ENCODE measurements at regions not wholly inside any gene's neighbourhood (a gene's known extent, or its start where the extent isn't known, plus 50 kb on each side); places are given as distances from the start of the nearest gene placed in this dataset.

- no peak for DNase-seq (ENCODE audit: low spot score)
- in situ Hi-C loops (cut with HindIII; ENCODE audit: low sequenced_read_pairs): no loop called here
Measured at GRCh38 chr4:63556332-63556731, 852.9 kb downstream of the TECRL start.

- in situ Hi-C loops (cut with HindIII; ENCODE audit: low sequenced_read_pairs): no loop called here
- DNase-seq (ENCODE audit: low spot score): no peak
Measured at GRCh38 chr4:63553123-63553522, 856.1 kb downstream of the TECRL start.

- in situ Hi-C loops (cut with HindIII; ENCODE audit: low sequenced_read_pairs): no loop called here
- DNase-seq (ENCODE audit: low spot score): no peak
Measured at GRCh38 chr4:63541828-63542227, 867.4 kb downstream of the TECRL start.

- in situ Hi-C loops (cut with HindIII; ENCODE audit: low sequenced_read_pairs): no loop called here
- no peak for DNase-seq (ENCODE audit: low spot score)
Measured at GRCh38 chr4:63529581-63530337, 879.5 kb downstream of the TECRL start.

GRCh38 chr4:63528256-63528991 is 880.8 kb downstream of the TECRL start:
- in situ Hi-C loops (cut with HindIII; ENCODE audit: low sequenced_read_pairs): no loop called here

GRCh38 chr4:63526251-63526650 is 883.0 kb downstream of the TECRL start:
- in situ Hi-C loops (cut with HindIII; ENCODE audit: low sequenced_read_pairs): no loop called here
- no peak for DNase-seq (ENCODE audit: low spot score)

More at GRCh38 chr4:63528256-63528991, 880.8 kb downstream of the TECRL start:
- no peak for DNase-seq (ENCODE audit: low spot score)

- in situ Hi-C loops (cut with HindIII; ENCODE audit: low sequenced_read_pairs): no loop called here
- DNase-seq (ENCODE audit: low spot score): no peak
Measured at GRCh38 chr4:63524764-63525163, 884.5 kb downstream of the TECRL start.

GRCh38 chr4:63505714-63506460 is 903.4 kb downstream of the TECRL start:
- in situ Hi-C loops (cut with HindIII; ENCODE audit: low sequenced_read_pairs): no loop called here

GRCh38 chr4:63493265-63493664 is 916.0 kb downstream of the TECRL start:
- in situ Hi-C loops (cut with HindIII; ENCODE audit: low sequenced_read_pairs): no loop called here
- DNase-seq (ENCODE audit: low spot score): no peak

More at GRCh38 chr4:63505714-63506460, 903.4 kb downstream of the TECRL start:
- no peak for DNase-seq (ENCODE audit: low spot score)

- in situ Hi-C loops (cut with HindIII; ENCODE audit: low sequenced_read_pairs): no loop called here
- no peak for DNase-seq (ENCODE audit: low spot score)
Measured at GRCh38 chr4:63492515-63492914, 916.7 kb downstream of the TECRL start.

- in situ Hi-C loops (cut with HindIII; ENCODE audit: low sequenced_read_pairs): no loop called here
- no peak for DNase-seq (ENCODE audit: low spot score)
Measured at GRCh38 chr4:63464393-63464792, 944.9 kb downstream of the TECRL start.

- no peak for DNase-seq (ENCODE audit: low spot score)
- in situ Hi-C loops (cut with HindIII; ENCODE audit: low sequenced_read_pairs): no loop called here
Measured at GRCh38 chr4:63460075-63460474, 949.2 kb downstream of the TECRL start.

- no peak for DNase-seq (ENCODE audit: low spot score)
- in situ Hi-C loops (cut with HindIII; ENCODE audit: low sequenced_read_pairs): no loop called here
Measured at GRCh38 chr4:63459329-63459728, 949.9 kb downstream of the TECRL start.

- in situ Hi-C loops (cut with HindIII; ENCODE audit: low sequenced_read_pairs): no loop called here
- DNase-seq (ENCODE audit: low spot score): no peak
Measured at GRCh38 chr4:63458010-63458409, 951.2 kb downstream of the TECRL start.

GRCh38 chr4:63440236-63440635 is 969.0 kb downstream of the TECRL start:
- in situ Hi-C loops (cut with HindIII; ENCODE audit: low sequenced_read_pairs): no loop called here
- no peak for DNase-seq (ENCODE audit: low spot score)

GRCh38 chr4:63430105-63430504 is 979.1 kb downstream of the TECRL start:
- in situ Hi-C loops (cut with HindIII; ENCODE audit: low sequenced_read_pairs): no loop called here

GRCh38 chr4:63396269-63396668 is 1013.0 kb downstream of the TECRL start:
- DNase-seq (ENCODE audit: low spot score): no peak
- in situ Hi-C loops (cut with HindIII; ENCODE audit: low sequenced_read_pairs): no loop called here

More at GRCh38 chr4:63430105-63430504, 979.1 kb downstream of the TECRL start:
- no peak for DNase-seq (ENCODE audit: low spot score)

GRCh38 chr4:63393544-63393943 is 1015.7 kb downstream of the TECRL start:
- in situ Hi-C loops (cut with HindIII; ENCODE audit: low sequenced_read_pairs): no loop called here
- DNase-seq (ENCODE audit: low spot score): no peak

GRCh38 chr4:63379750-63380522 is 1029.3 kb downstream of the TECRL start:
- in situ Hi-C loops (cut with HindIII; ENCODE audit: low sequenced_read_pairs): no loop called here
- no peak for DNase-seq (ENCODE audit: low spot score)

Measured in G401 (cell line).